ENCODE measurements at regions not wholly inside any gene's neighbourhood (a gene's known extent, or its start where the extent isn't known, plus 50 kb on each side); places are given as distances from the start of the nearest gene placed in this dataset.

DNA sequence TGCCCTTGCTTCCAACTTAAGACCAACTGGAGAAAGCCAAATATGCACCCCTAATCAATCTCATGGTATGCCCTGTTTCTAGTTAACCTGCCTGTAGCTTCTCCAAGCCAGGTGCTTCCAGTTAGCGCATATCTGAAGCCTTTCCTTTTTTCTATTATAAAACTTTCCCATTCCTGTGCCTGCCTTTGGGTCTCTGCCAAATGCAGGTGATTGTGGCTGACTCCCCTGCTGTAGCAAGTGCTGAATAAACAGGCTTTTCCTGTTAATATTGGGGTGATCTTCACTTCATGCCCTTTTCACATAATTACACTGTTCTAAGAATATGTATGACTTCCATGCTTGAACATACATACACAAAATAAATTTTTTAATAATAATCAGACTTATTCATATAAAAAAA is 207.4 kb downstream of the TANC2 start:
- TF ChIP-seq REST (IDR thresholded peaks at IDR 0.05; ENCODE audit: low read depth) (no peak), EP300 (IDR thresholded peaks at IDR 0.05; ENCODE audit: borderline replicate concordance) (no peak), YY1 (IDR thresholded peaks at IDR 0.05; ENCODE audit: low read depth) (no peak), CEBPB (IDR thresholded peaks at IDR 0.05) (no peak), TCF12 (IDR thresholded peaks at IDR 0.05; ENCODE audit: low read depth) (no peak), TEAD4 (IDR thresholded peaks at IDR 0.05) (no peak), RAD21 (IDR thresholded peaks at IDR 0.05; ENCODE audit: low read depth) (no peak), MAX (IDR thresholded peaks at IDR 0.05) (no peak), TAF1 (IDR thresholded peaks at IDR 0.05; ENCODE audit: low read depth) (no peak), EGR1 (IDR thresholded peaks at IDR 0.05) (no peak), NFIC (IDR thresholded peaks at IDR 0.05) (peak; percentile 77), FOXM1 (IDR thresholded peaks at IDR 0.05; ENCODE audit: borderline replicate concordance, low read depth) (no peak)
